ENCODE measurements at regions not wholly inside any gene's neighbourhood (a gene's known extent, or its start where the extent isn't known, plus 50 kb on each side); places are given as distances from the start of the nearest gene placed in this dataset.

DNA sequence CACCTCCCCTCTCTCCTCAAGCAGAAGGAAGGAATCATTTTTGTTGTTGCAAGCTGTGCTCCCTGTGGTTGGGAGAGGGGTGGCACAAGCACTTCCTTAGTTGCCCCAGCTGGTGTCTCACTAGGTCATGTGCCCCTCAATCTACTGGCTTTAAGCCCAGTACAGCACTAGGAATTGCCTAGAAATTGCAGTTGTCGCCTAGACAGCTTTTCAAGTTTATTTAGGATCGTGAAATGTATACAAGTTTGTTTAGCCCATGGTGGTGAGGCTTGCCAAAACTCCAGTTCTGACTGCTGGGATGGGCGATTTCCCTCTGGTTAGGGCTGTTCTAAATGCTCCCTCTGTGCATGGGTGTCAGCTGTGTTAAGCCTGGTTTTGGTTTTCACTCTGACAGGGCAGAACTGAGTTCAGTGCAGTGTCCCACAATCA is 126.8 kb upstream of the ZNF644 start:
- TF ChIP-seq, protein P1, sequence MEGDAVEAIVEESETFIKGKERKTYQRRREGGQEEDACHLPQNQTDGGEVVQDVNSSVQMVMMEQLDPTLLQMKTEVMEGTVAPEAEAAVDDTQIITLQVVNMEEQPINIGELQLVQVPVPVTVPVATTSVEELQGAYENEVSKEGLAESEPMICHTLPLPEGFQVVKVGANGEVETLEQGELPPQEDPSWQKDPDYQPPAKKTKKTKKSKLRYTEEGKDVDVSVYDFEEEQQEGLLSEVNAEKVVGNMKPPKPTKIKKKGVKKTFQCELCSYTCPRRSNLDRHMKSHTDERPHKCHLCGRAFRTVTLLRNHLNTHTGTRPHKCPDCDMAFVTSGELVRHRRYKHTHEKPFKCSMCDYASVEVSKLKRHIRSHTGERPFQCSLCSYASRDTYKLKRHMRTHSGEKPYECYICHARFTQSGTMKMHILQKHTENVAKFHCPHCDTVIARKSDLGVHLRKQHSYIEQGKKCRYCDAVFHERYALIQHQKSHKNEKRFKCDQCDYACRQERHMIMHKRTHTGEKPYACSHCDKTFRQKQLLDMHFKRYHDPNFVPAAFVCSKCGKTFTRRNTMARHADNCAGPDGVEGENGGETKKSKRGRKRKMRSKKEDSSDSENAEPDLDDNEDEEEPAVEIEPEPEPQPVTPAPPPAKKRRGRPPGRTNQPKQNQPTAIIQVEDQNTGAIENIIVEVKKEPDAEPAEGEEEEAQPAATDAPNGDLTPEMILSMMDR (conservative IDR thresholded peaks at IDR 0.05 in 1 of 2, IDR thresholded peaks at IDR 0.05 in 1 of 2; ENCODE audit: low read depth in 1 of 2, low read length in 2 of 2): no peak
- TF ChIP-seq EZH2 (IDR thresholded peaks at IDR 0.05; ENCODE audit: low read length, missing control alignments): no peak

Measured in fibroblast of lung (primary cell).